ENCODE measurements at regions not wholly inside any gene's neighbourhood (a gene's known extent, or its start where the extent isn't known, plus 50 kb on each side); places are given as distances from the start of the nearest gene placed in this dataset.

- Histone ChIP-seq H3K9me3 (ENCODE audit: insufficient read depth, low read depth, low read length) (no peaks in the 10 kb centered on the region), H2AFZ (ENCODE audit: low read length) (no peak overlapping the region), H3K4me2 (ENCODE audit: low read depth, low read length, poor library complexity, severe bottlenecking) (no peak overlapping the region), H3F3A (ENCODE audit: low read depth) (no peaks in the 10 kb centered on the region), H3K4me1 (ENCODE audit: insufficient read depth, low read length, poor library complexity, severe bottlenecking) (no peaks in the 10 kb centered on the region), H3K79me2 (ENCODE audit: insufficient read depth, low read length) (no peaks in the 10 kb centered on the region), H3K9ac (ENCODE audit: low read depth, low read length, poor library complexity, severe bottlenecking) (no peak overlapping the region), H3K9me2 (replicated peaks; ENCODE audit: low read depth, low read length) (no peaks in the 10 kb centered on the region), H3K4me3 (ENCODE audit: low read length, poor library complexity, severe bottlenecking) (no peak overlapping the region), H3K27me3 (ENCODE audit: insufficient read depth, low read length, poor library complexity, severe bottlenecking) (no peaks in the 10 kb centered on the region), H4K20me1 (ENCODE audit: insufficient read depth, low read length, poor library complexity, severe bottlenecking) (no peaks in the 10 kb centered on the region), H3K36me3 (ENCODE audit: insufficient read depth, low read length) (no peaks in the 10 kb centered on the region)
- TF ChIP-seq CTCF (conservative IDR thresholded peaks at IDR 0.05; ENCODE audit: low read length): no peak
- TF ChIP-seq EZH2phosphoT487 (IDR thresholded peaks at IDR 0.05; ENCODE audit: borderline replicate concordance): no peak
Measured at GRCh38 chr2:16135196-16135912, 195.0 kb downstream of the MYCN start.

GRCh38 chr2:16134436-16135165 is 194.3 kb downstream of the MYCN start:
- H3K4me3 ChIP-seq (ENCODE audit: low read length, poor library complexity, severe bottlenecking): no peak overlapping the region
- TF ChIP-seq CTCF (conservative IDR thresholded peaks at IDR 0.05; ENCODE audit: low read length) (no peak), EZH2phosphoT487 (IDR thresholded peaks at IDR 0.05; ENCODE audit: borderline replicate concordance) (no peak)

GRCh38 chr2:16130906-16131400 is 190.6 kb downstream of the MYCN start:
- Histone ChIP-seq H3K9me2 (replicated peaks; ENCODE audit: low read depth, low read length) (no peaks in the 10 kb centered on the region), H3K27me3 (ENCODE audit: insufficient read depth, low read length, poor library complexity, severe bottlenecking) (no peaks in the 10 kb centered on the region), H3K36me3 (ENCODE audit: insufficient read depth, low read length) (no peaks in the 10 kb centered on the region), H3K4me1 (ENCODE audit: insufficient read depth, low read length, poor library complexity, severe bottlenecking) (no peaks in the 10 kb centered on the region), H3K9ac (ENCODE audit: low read depth, low read length, poor library complexity, severe bottlenecking) (no peak overlapping the region), H3K9me3 (ENCODE audit: insufficient read depth, low read depth, low read length) (no peaks in the 10 kb centered on the region), H3K4me3 (ENCODE audit: low read length, poor library complexity, severe bottlenecking) (no peak overlapping the region), H3F3A (ENCODE audit: low read depth) (no peaks in the 10 kb centered on the region), H4K20me1 (ENCODE audit: insufficient read depth, low read length, poor library complexity, severe bottlenecking) (no peaks in the 10 kb centered on the region), H2AFZ (ENCODE audit: low read length) (no peak overlapping the region), H3K79me2 (ENCODE audit: insufficient read depth, low read length) (no peaks in the 10 kb centered on the region), H3K4me2 (ENCODE audit: low read depth, low read length, poor library complexity, severe bottlenecking) (no peak overlapping the region)
- TF ChIP-seq EZH2phosphoT487 (IDR thresholded peaks at IDR 0.05; ENCODE audit: borderline replicate concordance): no peak
- no peak for TF ChIP-seq CTCF (conservative IDR thresholded peaks at IDR 0.05; ENCODE audit: low read length)

More at GRCh38 chr2:16134436-16135165, 194.3 kb downstream of the MYCN start:
- Histone ChIP-seq H3K27me3 (ENCODE audit: insufficient read depth, low read length, poor library complexity, severe bottlenecking) (no peaks in the 10 kb centered on the region), H3K4me2 (ENCODE audit: low read depth, low read length, poor library complexity, severe bottlenecking) (no peak overlapping the region), H3K9me3 (ENCODE audit: insufficient read depth, low read depth, low read length) (no peaks in the 10 kb centered on the region), H3K9ac (ENCODE audit: low read depth, low read length, poor library complexity, severe bottlenecking) (no peak overlapping the region), H4K20me1 (ENCODE audit: insufficient read depth, low read length, poor library complexity, severe bottlenecking) (no peaks in the 10 kb centered on the region), H2AFZ (ENCODE audit: low read length) (no peak overlapping the region), H3K79me2 (ENCODE audit: insufficient read depth, low read length) (no peaks in the 10 kb centered on the region), H3K9me2 (replicated peaks; ENCODE audit: low read depth, low read length) (no peaks in the 10 kb centered on the region), H3K36me3 (ENCODE audit: insufficient read depth, low read length) (no peaks in the 10 kb centered on the region), H3F3A (ENCODE audit: low read depth) (no peaks in the 10 kb centered on the region), H3K4me1 (ENCODE audit: insufficient read depth, low read length, poor library complexity, severe bottlenecking) (no peaks in the 10 kb centered on the region)
